GM21360 (cell line): ENCODE measurements at regions not wholly inside any gene's neighbourhood (a gene's known extent, or its start where the extent isn't known, plus 50 kb on each side); places are given as distances from the start of the nearest gene placed in this dataset.

Experiments used
- ATAC-seq: cut with Tn5 transposase; IDR thresholded peaks from one replicate; pipeline ENCODE4 v1.9.1; 2021; ENCODE audit warnings: mild to moderate bottlenecking, moderate library complexity; ENCODE audit not compliant: unreplicated experiment

GRCh38 chr5:67315082-67315989 lies 118.7 kb upstream of the CD180 start:
- no peak for ATAC-seq

- no peak for ATAC-seq
Measured at GRCh38 chr5:67311701-67312100, 115.1 kb upstream of the CD180 start.

- no peak for ATAC-seq
Measured at GRCh38 chr5:67311208-67311607, 114.6 kb upstream of the CD180 start.

GRCh38 chr5:67310740-67311139 lies 114.1 kb upstream of the CD180 start:
- ATAC-seq = no peak

GRCh38 chr5:67310169-67310568 lies 113.6 kb upstream of the CD180 start:
- ATAC-seq = no peak

GRCh38 chr5:67308988-67309688 lies 112.5 kb upstream of the CD180 start:
- ATAC-seq = no peak

GRCh38 chr5:67306965-67307607 lies 110.5 kb upstream of the CD180 start:
- ATAC-seq = no peak

- no peak for ATAC-seq
Measured at GRCh38 chr5:67305913-67306710, 109.5 kb upstream of the CD180 start.

- no peak for ATAC-seq
Measured at GRCh38 chr5:67305401-67305800, 108.8 kb upstream of the CD180 start.

- ATAC-seq = no peak
Measured at GRCh38 chr5:67303356-67303755, 106.8 kb upstream of the CD180 start.

- no peak for ATAC-seq
Measured at GRCh38 chr5:67301285-67301903, 104.8 kb upstream of the CD180 start.

- ATAC-seq = no peak
Measured at GRCh38 chr5:67300326-67300725, 103.7 kb upstream of the CD180 start.

- ATAC-seq = no peak
Measured at GRCh38 chr5:67299231-67299735, 102.7 kb upstream of the CD180 start.

- ATAC-seq = no peak
Measured at GRCh38 chr5:67297802-67298532, 101.4 kb upstream of the CD180 start.

- ATAC-seq = no peak
Measured at GRCh38 chr5:67297376-67297775, 100.8 kb upstream of the CD180 start.

GRCh38 chr5:67294266-67294938 lies 97.8 kb upstream of the CD180 start:
- ATAC-seq = no peak

GRCh38 chr5:67293226-67293625 lies 96.6 kb upstream of the CD180 start:
- ATAC-seq = no peak

- ATAC-seq = no peak
Measured at GRCh38 chr5:67292201-67292940, 95.8 kb upstream of the CD180 start.
